NCI-H2081 (cell line): ENCODE measurements at regions not wholly inside any gene's neighbourhood (a gene's known extent, or its start where the extent isn't known, plus 50 kb on each side); places are given as distances from the start of the nearest gene placed in this dataset.

ENCODE experiments used
- DNase-seq, 2 experiments: peaks; one replicate each; lab custom pipeline; 2025; lab: John Stamatoyannopoulos, UW

- DNase-seq: no peak
Measured at GRCh38 chr3:72299823-72300222, 514.9 kb upstream of the PROK2 start.

DNA sequence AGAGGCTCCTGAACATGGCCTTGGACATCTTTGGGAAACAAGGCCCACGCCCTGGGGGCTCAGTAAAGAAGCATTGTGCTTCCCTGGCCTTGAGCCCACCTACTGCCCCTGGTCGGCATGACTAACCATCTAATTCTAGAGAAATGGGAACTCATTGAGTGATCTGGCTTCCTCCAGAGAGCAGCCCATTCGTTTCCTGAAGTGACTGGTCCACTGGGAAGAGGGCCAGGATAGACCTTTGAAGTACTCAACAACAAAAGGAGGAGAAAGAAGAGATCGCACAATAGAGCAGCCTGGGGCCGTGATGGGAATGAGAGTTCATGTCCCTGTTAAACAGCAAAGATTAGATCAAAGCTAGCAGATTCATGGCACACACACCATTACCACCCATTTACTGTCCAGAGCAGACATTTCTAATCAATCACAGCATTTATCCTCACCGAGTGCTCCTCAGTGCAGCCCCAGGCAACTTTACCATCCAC is 514.4 kb upstream of the PROK2 start:
- DNase-seq: peak in 1 of 2 experiments; percentile 42

DNA sequence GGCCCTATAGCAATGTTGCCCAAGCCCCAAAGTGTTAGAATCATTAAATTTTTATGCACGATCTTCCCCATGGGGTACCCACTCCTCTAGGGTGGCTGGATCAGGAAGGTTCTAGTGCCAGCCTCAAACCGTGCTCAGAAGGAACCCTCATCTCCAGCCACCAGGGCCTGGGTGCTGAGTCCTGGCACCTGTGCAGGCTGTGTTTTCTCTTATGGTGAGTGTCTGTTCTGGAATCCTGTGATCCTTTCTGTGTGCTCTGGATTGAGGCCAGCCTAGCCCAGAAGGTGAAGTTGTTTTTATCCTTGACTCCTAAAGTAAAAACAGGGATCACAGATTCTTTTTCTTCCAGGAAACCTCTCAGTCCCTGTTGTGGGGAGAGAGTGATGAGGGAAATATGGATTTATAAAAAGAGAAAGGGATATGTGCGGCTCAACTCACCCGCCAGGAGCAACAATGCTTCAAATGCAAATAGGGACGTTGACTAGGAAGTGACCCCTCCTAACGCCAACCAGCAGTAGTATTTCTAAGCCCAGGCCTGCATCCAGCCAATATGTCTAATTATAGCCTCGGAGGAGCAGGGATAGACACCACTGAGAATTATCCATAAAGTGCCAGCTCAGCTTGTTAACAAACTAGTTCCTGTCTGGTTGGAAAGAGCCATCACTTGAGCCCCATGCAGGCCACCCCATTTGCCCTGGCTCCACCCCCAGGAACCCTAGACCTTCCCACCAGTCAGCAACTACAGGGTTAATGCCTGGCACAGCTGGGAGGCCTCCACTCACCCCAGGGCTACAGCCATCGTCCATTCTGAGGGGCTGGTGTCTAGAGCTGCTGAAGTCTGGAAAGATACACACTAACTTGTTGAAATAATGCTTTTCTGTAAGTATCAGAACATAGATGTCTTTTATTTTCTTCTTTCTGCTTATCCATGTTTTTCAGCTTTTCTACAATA is 513.5 kb upstream of the PROK2 start:
- peak in 1 of 2 experiments; percentile 3 for DNase-seq

DNA sequence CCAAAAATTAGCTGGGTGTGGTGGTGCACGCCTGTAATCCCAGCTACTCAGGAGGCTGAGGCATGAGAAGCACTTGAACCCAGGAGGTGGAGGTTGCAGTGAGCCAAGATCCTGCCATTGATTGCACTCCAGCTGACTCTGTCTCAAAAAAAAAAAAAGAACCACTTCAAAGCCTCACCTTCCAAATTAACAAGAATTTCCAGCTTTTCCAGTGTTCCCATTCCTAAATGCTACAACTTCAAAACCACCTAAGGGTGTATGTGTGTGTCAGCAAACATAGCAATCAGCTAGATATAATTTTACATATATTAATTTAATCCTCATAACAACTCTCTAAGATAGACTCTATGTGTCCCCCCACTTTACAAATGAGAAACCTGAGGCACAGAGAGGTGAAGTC is 512.5 kb upstream of the PROK2 start:
- DNase-seq: no peak

- DNase-seq: no peak
Measured at GRCh38 chr3:72296477-72297111, 511.6 kb upstream of the PROK2 start.

- DNase-seq: no peak
Measured at GRCh38 chr3:72295962-72296450, 511.1 kb upstream of the PROK2 start.

DNA sequence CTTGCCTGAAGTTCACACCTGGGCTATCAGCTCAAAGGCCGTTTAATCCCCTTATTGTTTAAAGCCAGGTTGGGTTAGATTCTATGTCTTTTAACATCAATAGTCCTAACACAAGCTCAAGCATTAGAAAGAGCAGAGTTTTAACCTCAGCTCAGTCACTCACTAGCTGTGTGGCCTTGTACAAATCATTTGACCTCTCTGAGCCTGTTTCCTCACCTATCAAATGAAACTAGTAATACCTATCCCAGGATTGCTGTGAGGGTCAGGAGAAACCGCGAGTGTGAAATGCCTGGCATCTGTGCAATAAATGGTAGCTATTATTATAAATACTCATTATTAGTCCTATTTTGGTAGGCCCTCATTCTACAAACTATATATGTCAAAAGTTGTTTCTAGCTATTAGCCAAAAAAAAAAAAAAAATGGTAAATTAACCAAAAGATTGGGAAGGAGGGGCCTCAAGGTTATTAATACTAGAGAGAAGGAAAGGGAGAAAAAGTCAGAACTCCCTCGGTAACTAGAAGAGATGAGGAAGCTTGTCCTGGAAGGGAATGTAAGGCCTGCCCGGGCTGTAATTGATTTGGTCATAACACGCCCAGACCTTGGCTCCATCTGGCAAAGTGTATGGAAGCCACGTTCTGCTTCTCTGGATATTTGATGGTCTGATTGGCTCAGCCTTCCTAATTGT is 510.5 kb upstream of the PROK2 start:
- no peak for DNase-seq

DNA sequence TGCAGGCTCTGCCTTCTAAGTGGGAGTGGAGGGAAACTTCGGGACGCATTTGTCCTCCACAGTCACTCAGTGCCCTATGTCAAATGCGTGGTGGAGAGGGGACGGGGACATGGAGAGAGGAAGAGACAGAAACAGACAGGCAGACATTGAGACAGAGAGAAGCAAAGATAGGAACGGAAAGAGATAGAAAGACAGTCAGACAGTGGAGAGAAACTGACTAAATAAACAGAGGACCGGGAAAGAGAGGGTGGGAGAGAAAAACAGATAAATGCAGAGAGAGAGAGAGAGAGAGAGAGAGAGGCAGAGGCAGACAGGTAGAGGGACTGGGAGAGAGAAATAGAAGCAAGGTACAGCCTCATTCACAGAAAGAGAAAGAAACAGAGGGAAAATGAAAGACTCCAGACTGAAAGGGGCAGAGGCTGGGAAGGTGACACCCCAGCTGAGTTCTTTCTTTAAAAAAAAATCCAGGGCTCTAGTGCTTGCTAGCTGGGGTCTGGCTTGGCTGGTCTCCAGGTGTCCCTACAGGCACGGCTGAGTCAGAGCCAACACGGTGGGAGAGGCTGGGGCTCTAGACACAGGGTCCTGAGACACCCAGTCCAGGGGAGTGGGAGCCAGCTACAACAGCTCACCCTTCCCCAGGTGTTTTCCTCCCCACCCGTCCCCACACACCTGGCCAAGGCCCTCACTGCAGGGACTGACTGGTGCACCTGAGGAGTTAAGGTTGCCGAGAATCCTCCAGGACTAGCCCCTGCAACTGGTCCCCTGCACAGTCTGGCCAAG is 506.1 kb upstream of the PROK2 start:
- no peak for DNase-seq

GRCh38 chr3:72289692-72290071 is 504.7 kb upstream of the PROK2 start:
- no peak for DNase-seq

GRCh38 chr3:72288955-72289691 is 504.2 kb upstream of the PROK2 start:
- DNase-seq: no peak

- no peak for DNase-seq
Measured at GRCh38 chr3:72287956-72288355, 503.0 kb upstream of the PROK2 start.

DNA sequence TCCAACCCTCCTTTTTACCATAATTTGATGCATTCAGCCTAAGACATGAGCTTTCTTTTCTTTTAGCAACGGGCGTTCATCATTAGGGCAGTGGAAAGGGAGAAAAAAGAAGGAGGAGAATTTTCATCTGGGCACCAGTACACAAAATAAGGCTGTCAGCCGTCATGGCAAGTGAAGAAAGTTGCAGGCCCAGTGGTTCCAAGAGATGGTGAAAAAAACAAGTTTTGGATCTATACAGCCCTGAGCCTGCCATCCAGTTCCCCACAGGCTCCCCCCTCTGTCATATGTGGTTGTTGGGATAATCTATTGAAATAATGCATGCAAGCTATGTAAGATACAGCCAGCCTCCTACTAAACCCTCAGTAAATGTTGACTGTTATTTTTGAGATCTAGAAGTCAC is 500.6 kb upstream of the PROK2 start:
- DNase-seq: no peak

- no peak for DNase-seq
Measured at GRCh38 chr3:72284471-72284870, 499.5 kb upstream of the PROK2 start.

DNA sequence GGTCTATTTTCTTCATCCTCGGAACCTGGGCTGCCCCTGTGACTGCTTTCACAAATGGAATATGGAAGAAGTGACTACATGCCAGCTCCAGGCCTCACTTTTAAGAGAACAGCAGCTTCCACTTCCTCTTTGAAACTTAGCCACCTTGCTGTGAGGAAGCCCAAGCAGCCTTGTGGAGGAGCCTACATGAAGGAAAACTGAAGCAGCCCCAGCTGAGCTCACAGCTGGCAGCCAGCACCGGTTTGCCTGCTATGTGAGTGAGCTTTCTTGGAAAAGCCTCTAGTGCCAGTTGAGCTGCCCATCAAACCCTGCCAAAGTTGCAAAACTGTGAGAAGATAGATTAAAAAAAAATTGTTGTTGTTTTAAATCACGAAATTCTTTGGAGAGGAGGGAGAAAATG is 498.0 kb upstream of the PROK2 start:
- no peak for DNase-seq

DNA sequence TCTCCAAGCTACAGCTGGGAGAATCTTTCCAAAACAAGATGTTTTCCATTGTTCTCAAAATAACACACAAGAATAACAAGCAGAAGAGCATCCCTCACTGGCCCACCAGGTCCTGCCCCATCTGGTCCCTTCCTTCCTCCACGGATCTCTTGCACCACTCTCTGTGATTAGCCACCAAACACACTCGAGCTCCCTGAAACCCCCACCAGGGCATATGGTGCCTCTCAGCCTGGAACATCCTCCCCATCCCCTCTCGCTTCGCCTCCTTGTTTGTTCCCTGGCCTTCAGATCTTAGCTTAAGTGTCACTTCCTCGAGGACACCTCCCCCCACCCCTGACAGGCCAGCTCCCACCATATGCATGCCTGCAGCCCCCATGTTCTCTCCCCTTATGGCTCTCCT is 496.6 kb upstream of the PROK2 start:
- DNase-seq: no peak

- DNase-seq: no peak
Measured at GRCh38 chr3:72280876-72281275, 495.9 kb upstream of the PROK2 start.

GRCh38 chr3:72279631-72280041 is 494.7 kb upstream of the PROK2 start:
- DNase-seq: no peak

GRCh38 chr3:72279068-72279604 is 494.2 kb upstream of the PROK2 start:
- no peak for DNase-seq

DNA sequence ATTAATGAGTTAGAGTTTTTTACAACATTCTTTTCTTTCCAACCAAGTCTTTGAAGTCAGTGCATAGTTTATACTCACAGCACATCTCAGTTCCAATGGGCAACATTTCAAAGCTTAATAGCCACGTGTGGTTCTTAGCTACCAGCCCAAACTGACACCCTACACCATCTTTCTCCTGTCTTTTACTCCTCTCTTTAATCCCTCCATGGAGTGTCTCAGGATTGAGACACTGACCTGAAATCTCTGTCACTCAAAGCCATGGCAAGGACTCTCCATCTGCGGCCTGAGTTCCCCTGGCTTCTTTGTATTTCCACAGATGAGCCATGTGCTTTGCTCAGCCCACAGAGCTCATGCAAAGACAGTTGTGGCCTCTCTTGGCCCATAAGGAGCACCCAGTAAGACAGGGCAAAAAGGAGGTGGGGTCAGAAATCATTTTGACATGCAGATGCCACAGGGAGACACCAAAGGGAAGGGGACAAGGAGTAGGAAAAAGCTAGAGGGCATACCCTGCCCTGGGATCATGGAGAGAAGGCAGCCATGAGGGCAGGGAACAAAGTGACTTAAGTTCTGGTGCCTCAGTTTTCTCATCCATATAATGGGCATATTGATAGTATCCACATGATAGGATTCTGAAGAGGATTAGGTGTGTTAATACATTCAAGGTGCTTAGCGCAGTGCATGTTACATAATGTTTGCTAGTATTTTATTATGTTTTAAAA is 493.6 kb upstream of the PROK2 start:
- DNase-seq: no peak

DNA sequence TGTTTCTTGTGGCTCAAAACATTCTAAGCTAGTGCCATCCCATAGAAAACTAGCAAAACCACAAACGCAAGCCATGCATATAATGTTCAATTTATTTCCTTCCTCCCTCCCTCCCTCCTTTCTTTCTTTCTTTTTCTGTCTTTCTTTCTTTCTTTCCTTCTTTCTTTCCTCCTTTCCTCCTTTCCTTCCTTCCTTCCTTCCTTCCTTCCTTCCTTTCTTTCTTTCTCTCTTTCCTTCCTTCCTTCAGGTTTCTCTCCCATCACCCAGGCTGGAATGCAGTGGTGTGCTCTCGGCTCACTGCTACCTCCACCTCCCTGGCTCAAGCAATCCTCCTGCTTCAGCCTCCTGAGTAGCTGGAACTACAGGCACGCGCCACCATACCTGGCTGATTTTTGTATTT is 492.8 kb upstream of the PROK2 start:
- no peak for DNase-seq
